Keratinocyte (primary cell): ENCODE measurements at regions not wholly inside any gene's neighbourhood (a gene's known extent, or its start where the extent isn't known, plus 50 kb on each side); places are given as distances from the start of the nearest gene placed in this dataset.

Source experiments
- CTCF ChIP-seq, 3 experiments: IDR thresholded peaks in 1 of 3; conservative IDR thresholded peaks in 1 of 3; optimal IDR thresholded peaks in 1 of 3; 2 replicates in 2 of 3; 3 replicates in 1 of 3; pipeline versions ENCODE3 to v1.5.1; 2011; ENCODE audit warnings: low read length in 3 of 3, mild to moderate bottlenecking in 3 of 3, moderate library complexity in 2 of 3, control low read depth in 1 of 3, inconsistent platforms in 1 of 3; ENCODE audit not compliant: insufficient read depth in 2 of 3; ENCODE audit errors: extremely low read depth in 1 of 3
- EZH2 ChIP-seq: IDR thresholded peaks from one replicate; pipeline ENCODE4 v1.6.1; 2012; ENCODE audit warnings: inconsistent platforms, mild to moderate bottlenecking, low read length, moderate library complexity

- TF ChIP-seq CTCF (optimal IDR thresholded peaks at IDR 0.05 in 1 of 3, IDR thresholded peaks at IDR 0.05 in 1 of 3, conservative IDR thresholded peaks at IDR 0.05 in 1 of 3; ENCODE audit: extremely low read depth in 1 of 3, insufficient read depth in 2 of 3, low read length in 3 of 3) (no peak), EZH2 (no peak)
Measured at GRCh38 chr2:125886153-125886552, 769.8 kb upstream of the GYPC start.
